A549 (cell line): ENCODE measurements at regions not wholly inside any gene's neighbourhood (a gene's known extent, or its start where the extent isn't known, plus 50 kb on each side); places are given as distances from the start of the nearest gene placed in this dataset.

Source experiments
- ATAC-seq, 2 experiments: fragments of 200-7000 bp in 1 of 2; fragments of >200 bp in 1 of 2; cut with Nextera tagmentation in 1 of 2; cut with Tn5 transposase in 1 of 2; 3 replicates each; pipeline versions ENCODE4 v1.8.0 to v1.9.1; 2018 to 2020; ENCODE audit warnings: mild to moderate bottlenecking in 1 of 2, moderate library complexity in 1 of 2
- CTCF ChIA-PET: fragments of 300-600 bp; sonication (Branson Sonifier 250); formaldehyde crosslinking; extraction: SDS; loops from one replicate; lab custom pipeline; 2021; ENCODE audit warnings: antibody characterized with exemption, inconsistent platforms; lab: Yijun Ruan, JAX
- POLR2A ChIA-PET: fragments of 350-600 bp; formaldehyde crosslinking; extraction: SDS; loops from one replicate; lab custom pipeline; 2021; ENCODE audit warnings: antibody characterized with exemption, inconsistent platforms; lab: Yijun Ruan, JAX
- DNase-seq, 2 experiments: peaks; one replicate each; pipeline versions ENCODE4 v3.0.0 to v3.0.0-alpha.2; 2011 to 2016; ENCODE audit warnings: low read depth in 1 of 2, low spot score in 1 of 2
- FAIRE-seq: peaks from 2 replicates; lab custom pipeline; 2011; peaks lifted over from hg19 to GRCh38; lab: Jason Lieb, UNC
- H3K27ac ChIP-seq, 2 experiments: fragments of >200 bp; sonication (Bioruptor Twin); formaldehyde crosslinking; 3 replicates each; pipeline ENCODE4 v1.5.1; 2016 to 2017
- H3K4me1 ChIP-seq: fragments of >200 bp; sonication (Bioruptor Twin); formaldehyde crosslinking; 3 replicates; pipeline ENCODE4 v1.6.1; 2016
- H3K4me2 ChIP-seq: fragments of >200 bp; sonication (Bioruptor Twin); formaldehyde crosslinking; 3 replicates; pipeline ENCODE4 v1.6.1; 2016
- H3K4me3 ChIP-seq: fragments of >200 bp; sonication (Bioruptor Twin); formaldehyde crosslinking; 3 replicates; pipeline ENCODE4 v1.5.1; 2016
- H3K9me3 ChIP-seq: fragments of >200 bp; sonication (Bioruptor Twin); formaldehyde crosslinking; 3 replicates; pipeline ENCODE4 v1.6.1; 2016
- ATOH8 ChIP-seq: fragments of 250-450 bp; sonication (Bioruptor Pico); IDR thresholded peaks from 2 replicates; pipeline ENCODE4 v1.5.0; 2020; ENCODE audit warnings: low read depth, mild to moderate bottlenecking, moderate library complexity
- BCL3 ChIP-seq: fragments of >200 bp; sonication (Bioruptor Twin); formaldehyde crosslinking; IDR thresholded peaks from 3 replicates; pipeline ENCODE4 v1.6.1; 2016
- CEBPB ChIP-seq, 2 experiments: fragments of >200 bp in 1 of 2; sonication (Bioruptor Twin) in 1 of 2; formaldehyde crosslinking in 1 of 2; IDR thresholded peaks; 2 replicates each; pipeline ENCODE4 v1.6.1; 2012 to 2016
- CHD4 ChIP-seq: fragments of 200-600 bp; sonication (generic); IDR thresholded peaks from 2 replicates; pipeline ENCODE4 v1.6.1; 2016; ENCODE audit warnings: antibody characterized with exemption, mild to moderate bottlenecking, borderline replicate concordance
- CTCF ChIP-seq: fragments of >200 bp; sonication (Bioruptor Twin); formaldehyde crosslinking; IDR thresholded peaks from 3 replicates; pipeline ENCODE4 v1.5.1; 2016
- EHF ChIP-seq: fragments of 250-450 bp; sonication (Bioruptor Pico); IDR thresholded peaks from 2 replicates; pipeline ENCODE4 v1.5.0; 2020; ENCODE audit warnings: mild to moderate bottlenecking
- EHMT2 ChIP-seq: fragments of 200-600 bp; sonication (generic); IDR thresholded peaks from 2 replicates; pipeline ENCODE4 v1.6.1; 2016; ENCODE audit warnings: antibody characterized with exemption, low read depth, mild to moderate bottlenecking, moderate library complexity
- EP300 ChIP-seq, 2 experiments: fragments of >200 bp; sonication (Bioruptor Twin); formaldehyde crosslinking; IDR thresholded peaks; 2 replicates in 1 of 2; 3 replicates in 1 of 2; pipeline ENCODE4 v1.6.1; 2016 to 2017
- FOSB ChIP-seq: fragments of 250-450 bp; sonication (Bioruptor Pico); IDR thresholded peaks from 2 replicates; pipeline ENCODE4 v1.5.0; 2020; ENCODE audit warnings: mild to moderate bottlenecking, moderate library complexity
- FOXS1 ChIP-seq: fragments of 250-450 bp; sonication (Bioruptor Pico); IDR thresholded peaks from 2 replicates; pipeline ENCODE4 v1.5.0; 2020; ENCODE audit warnings: mild to moderate bottlenecking, moderate library complexity
- HES2 ChIP-seq: fragments of >200 bp; sonication (Bioruptor Twin); formaldehyde crosslinking; IDR thresholded peaks from 2 replicates; pipeline ENCODE4 v1.6.1; 2016
- HMGXB4 ChIP-seq: fragments of 250-450 bp; sonication (Bioruptor Pico); IDR thresholded peaks from 2 replicates; pipeline ENCODE4 v1.5.0; 2021; ENCODE audit warnings: mild to moderate bottlenecking, moderate library complexity, borderline replicate concordance
- JUNB ChIP-seq: fragments of >200 bp; sonication (Bioruptor Twin); formaldehyde crosslinking; IDR thresholded peaks from 2 replicates; pipeline ENCODE4 v1.6.1; 2016
- MAZ ChIP-seq: fragments of 150-350 bp; IDR thresholded peaks from 2 replicates; pipeline ENCODE4 v1.6.1; 2014; ENCODE audit warnings: antibody characterized with exemption, low read depth, low read length, borderline replicate concordance
- NPAS2 ChIP-seq: fragments of 250-450 bp; sonication (Bioruptor Pico); IDR thresholded peaks from 2 replicates; pipeline ENCODE4 v1.8.0; 2022; ENCODE audit warnings: mild to moderate bottlenecking, moderate library complexity, borderline replicate concordance
- POLR2A ChIP-seq: IDR thresholded peaks from 2 replicates; pipeline ENCODE4 v1.6.1; 2012; ENCODE audit warnings: mild to moderate bottlenecking, low read length
- RCOR1 ChIP-seq: fragments of 150-350 bp; IDR thresholded peaks from 2 replicates; pipeline ENCODE4 v1.6.1; 2014; ENCODE audit warnings: antibody characterized with exemption, low read length, low read depth
- RFX5 ChIP-seq: fragments of 450-650 bp; IDR thresholded peaks from 2 replicates; pipeline ENCODE4 v1.7.1; 2014; ENCODE audit warnings: antibody characterized with exemption, mild to moderate bottlenecking, moderate library complexity
- SMC3 ChIP-seq: fragments of >200 bp; sonication (Bioruptor Twin); formaldehyde crosslinking; IDR thresholded peaks from 3 replicates; pipeline ENCODE4 v1.6.1; 2018; ENCODE audit warnings: inconsistent platforms
- SREBF2 ChIP-seq: fragments of 450-650 bp; IDR thresholded peaks from 2 replicates; pipeline ENCODE4 v1.6.1; 2014; ENCODE audit warnings: mild to moderate bottlenecking, moderate library complexity
- USF2 ChIP-seq: fragments of 450-650 bp; IDR thresholded peaks from 2 replicates; pipeline ENCODE4 v1.6.1; 2014; ENCODE audit warnings: antibody characterized with exemption
- WGBS: methylation state at CpG from one replicate; pipeline ENCODE4 v1.1.6; 2017; ENCODE audit errors: missing lambda C conversion rate; 5-methylcytosine and 5-hydroxymethylcytosine counted together

- FAIRE-seq (no peak), DNase-seq (no peak), ATAC-seq (no peak)
- no peak for TF ChIP-seq USF2
- TF ChIP-seq BCL3: no peak
- no peak for TF ChIP-seq JUNB
- TF ChIP-seq RCOR1: no peak
- TF ChIP-seq SREBF2: no peak
- TF ChIP-seq HMGXB4 (CRISPR knock-in tag): no peak
- TF ChIP-seq FOXS1 (CRISPR knock-in tag): no peak
- TF ChIP-seq POLR2A: no peak
- TF ChIP-seq HES2: no peak
- TF ChIP-seq MAZ: no peak
- TF ChIP-seq EP300 (IDR thresholded peaks at IDR 0.05): no peak
- no peak for TF ChIP-seq ATOH8 (CRISPR knock-in tag)
- TF ChIP-seq FOSB: no peak
- no peak for TF ChIP-seq EHMT2
- no peak for TF ChIP-seq CHD4
- no peak for TF ChIP-seq SMC3
- TF ChIP-seq NPAS2 (CRISPR knock-in tag): no peak
- POLR2A ChIA-PET: no interaction called here
- CTCF ChIA-PET: no interaction called here
- Histone ChIP-seq H3K4me3 (no peak overlapping the region), H3K9me3 (no peaks in the 10 kb centered on the region), H3K4me2 (no peak overlapping the region), H3K4me1 (no peaks in the 10 kb centered on the region), H3K27ac (no peak overlapping the region)
- WGBS: 19% methylated on average over 6 of the region's 6 CpGs
Measured at GRCh38 chr9:86766511-86766910, 180.8 kb downstream of the GAS1 start.

- 44% methylated on average over 7 of the region's 13 CpGs for WGBS
- no peak overlapping the region for H3K4me2 ChIP-seq
- FAIRE-seq (no peak), DNase-seq (no peak), ATAC-seq (no peak)
- TF ChIP-seq CTCF (no peak), CEBPB (IDR thresholded peaks at IDR 0.05) (no peak), EHF (no peak), RFX5 (no peak)
- no peaks in the 10 kb centered on the region for H3K4me1 ChIP-seq
- no peak overlapping the region for H3K27ac ChIP-seq
- POLR2A ChIA-PET: no interaction called here
- CTCF ChIA-PET: no interaction called here
- no peaks in the 10 kb centered on the region for H3K9me3 ChIP-seq
- no peak overlapping the region for H3K4me3 ChIP-seq
Measured at GRCh38 chr9:86765746-86766430, 181.4 kb downstream of the GAS1 start.
